Dermis microvascular lymphatic vessel endothelial cell (primary cell): ENCODE measurements at regions not wholly inside any gene's neighbourhood (a gene's known extent, or its start where the extent isn't known, plus 50 kb on each side); places are given as distances from the start of the nearest gene placed in this dataset.

Experiments used
- DNase-seq, 2 donors: peaks; one replicate each; pipeline versions ENCODE4 v3.0.0 to v3.0.0-alpha.2; 2010; ENCODE audit warnings: low read depth in 2 of 2

- no peak for DNase-seq
These were observed 290.1 kb upstream of the CNTN4 start for GRCh38 chr3:1808590-1808989.

GRCh38 chr3:1823867-1824266 is 274.8 kb upstream of the CNTN4 start:
- no peak for DNase-seq

GRCh38 chr3:1824359-1824758 is 274.3 kb upstream of the CNTN4 start:
- DNase-seq: no peak

- DNase-seq: no peak
These were observed 270.1 kb upstream of the CNTN4 start for GRCh38 chr3:1828519-1828918.

GRCh38 chr3:1830851-1831250 is 267.8 kb upstream of the CNTN4 start:
- no peak for DNase-seq

GRCh38 chr3:1832395-1832794 is 266.3 kb upstream of the CNTN4 start:
- DNase-seq: no peak

GRCh38 chr3:1843111-1843510 is 255.6 kb upstream of the CNTN4 start:
- DNase-seq: no peak

- DNase-seq: no peak
These were observed 251.1 kb upstream of the CNTN4 start for GRCh38 chr3:1847571-1847970.

GRCh38 chr3:1848935-1849334 is 249.7 kb upstream of the CNTN4 start:
- DNase-seq: no peak

GRCh38 chr3:1852950-1853349 is 245.7 kb upstream of the CNTN4 start:
- no peak for DNase-seq

GRCh38 chr3:1855841-1856240 is 242.8 kb upstream of the CNTN4 start:
- DNase-seq: no peak

- no peak for DNase-seq
These were observed 227.9 kb upstream of the CNTN4 start for GRCh38 chr3:1870738-1871137.

GRCh38 chr3:1883534-1883933 is 215.1 kb upstream of the CNTN4 start:
- no peak for DNase-seq

GRCh38 chr3:1892459-1892858 is 206.2 kb upstream of the CNTN4 start:
- DNase-seq: no peak

- DNase-seq: no peak
These were observed 196.2 kb upstream of the CNTN4 start for GRCh38 chr3:1902416-1902815.

GRCh38 chr3:1903111-1903510 is 195.6 kb upstream of the CNTN4 start:
- no peak for DNase-seq

- no peak for DNase-seq
These were observed 190.8 kb upstream of the CNTN4 start for GRCh38 chr3:1907911-1908310.

- no peak for DNase-seq
These were observed 189.8 kb upstream of the CNTN4 start for GRCh38 chr3:1908651-1909445.

GRCh38 chr3:1910322-1910721 is 188.3 kb upstream of the CNTN4 start:
- DNase-seq: no peak

GRCh38 chr3:1929788-1930414 is 168.8 kb upstream of the CNTN4 start:
- no peak for DNase-seq

- no peak for DNase-seq
These were observed 159.7 kb upstream of the CNTN4 start for GRCh38 chr3:1938975-1939374.

GRCh38 chr3:1942781-1943180 is 155.9 kb upstream of the CNTN4 start:
- DNase-seq: no peak

- DNase-seq: no peak
These were observed 155.1 kb upstream of the CNTN4 start for GRCh38 chr3:1943395-1944118.
